OCI-M2 (cell line): ENCODE measurements at regions not wholly inside any gene's neighbourhood (a gene's known extent, or its start where the extent isn't known, plus 50 kb on each side); places are given as distances from the start of the nearest gene placed in this dataset.

Experiments
- DNase-seq: peaks from one replicate; lab custom pipeline; 2025; ENCODE audit not compliant: unreplicated experiment; lab: John Stamatoyannopoulos, UW

- DNase-seq: peak; percentile 43
Observed at GRCh38 chr12:74794522-74794921, 256.9 kb downstream of the ATXN7L3B start.

- DNase-seq: no peak
Observed at GRCh38 chr12:74801625-74802024, 264.0 kb downstream of the ATXN7L3B start.

GRCh38 chr12:74816398-74817175, 279.0 kb downstream of the ATXN7L3B start:
- DNase-seq: no peak

GRCh38 chr12:74817499-74817898, 279.9 kb downstream of the ATXN7L3B start:
- DNase-seq: no peak

DNA sequence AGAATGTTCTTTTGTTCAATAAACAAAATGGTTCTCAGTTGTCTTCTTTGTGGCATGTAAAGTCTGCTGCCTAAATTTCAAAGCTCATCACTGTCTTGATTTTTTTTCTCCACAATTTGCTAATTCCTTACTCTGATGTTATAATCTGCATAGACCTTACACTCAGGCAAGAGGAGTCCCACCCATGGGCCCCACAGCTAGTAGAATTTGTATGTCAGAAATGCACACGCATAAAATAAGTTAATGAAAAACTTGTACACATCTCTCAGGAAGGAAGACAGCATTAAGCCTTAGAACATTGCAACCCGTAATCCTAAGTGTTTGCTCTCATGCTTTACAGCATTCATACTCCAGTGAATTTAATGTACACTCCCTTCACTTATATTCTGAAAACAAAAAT, 280.8 kb downstream of the ATXN7L3B start:
- DNase-seq: no peak

- no peak for DNase-seq
Observed at GRCh38 chr12:74820324-74820723, 282.7 kb downstream of the ATXN7L3B start.

- no peak for DNase-seq
Observed at GRCh38 chr12:74836567-74836966, 298.9 kb downstream of the ATXN7L3B start.

- DNase-seq: no peak
Observed at GRCh38 chr12:74846116-74846515, 308.5 kb downstream of the ATXN7L3B start.

GRCh38 chr12:74847169-74847568, 309.5 kb downstream of the ATXN7L3B start:
- no peak for DNase-seq

GRCh38 chr12:74848006-74848405, 310.4 kb downstream of the ATXN7L3B start:
- no peak for DNase-seq

- DNase-seq: no peak
Observed at GRCh38 chr12:74849801-74850200, 312.2 kb downstream of the ATXN7L3B start.

GRCh38 chr12:74871817-74872216, 334.2 kb downstream of the ATXN7L3B start:
- no peak for DNase-seq

DNA sequence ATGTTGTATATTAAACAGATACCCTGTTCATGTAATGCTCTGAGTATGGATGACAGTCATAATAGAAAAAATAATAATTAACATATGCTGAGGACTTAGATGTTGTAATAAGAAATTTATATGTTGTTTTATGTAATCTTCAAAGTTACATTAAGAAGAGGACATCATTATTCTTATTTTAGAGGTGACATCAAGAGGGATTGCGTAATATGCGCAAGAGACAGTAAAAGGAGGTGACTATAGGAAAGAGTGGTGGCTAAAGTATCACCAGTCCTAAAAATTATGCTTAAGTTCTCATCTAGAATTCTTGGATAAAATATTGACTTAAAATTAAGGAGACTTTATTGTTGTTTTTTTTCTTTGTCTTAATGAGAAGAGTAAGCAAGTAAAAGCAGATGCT, 323.9 kb downstream of the KCNC2 start:
- DNase-seq: no peak

GRCh38 chr12:74889073-74889472, 320.6 kb downstream of the KCNC2 start:
- DNase-seq: no peak

DNA sequence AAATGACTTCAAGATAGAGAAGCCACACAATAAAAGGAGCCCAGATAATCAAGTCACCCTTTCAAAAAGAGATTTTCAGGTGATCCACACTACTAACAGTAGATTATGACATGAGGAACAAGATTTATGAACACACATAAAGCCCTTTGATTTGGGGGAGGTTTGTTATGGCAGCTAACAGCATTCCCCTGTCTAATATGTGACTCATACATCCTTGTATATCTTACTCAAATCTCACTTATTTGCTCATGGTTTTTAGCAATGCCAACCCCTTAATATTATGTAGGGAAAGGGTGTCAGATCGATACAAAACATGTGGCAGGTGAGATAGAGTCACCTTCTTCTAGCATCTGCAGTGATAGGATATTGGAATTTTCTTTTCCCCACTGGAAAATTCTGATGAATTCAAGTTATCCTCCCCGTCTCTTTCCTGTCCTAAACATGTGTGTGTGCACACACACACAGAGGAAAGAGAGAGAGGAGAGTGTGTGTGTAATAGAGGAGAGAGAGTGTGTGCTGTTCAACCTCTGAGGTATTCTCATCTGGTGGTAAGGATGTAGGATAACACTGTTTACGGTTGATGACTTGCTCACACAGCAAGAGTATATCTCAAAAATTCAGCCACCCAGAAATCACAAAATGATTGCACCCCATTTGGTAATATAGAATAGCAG, 319.9 kb downstream of the KCNC2 start:
- no peak for DNase-seq

DNA sequence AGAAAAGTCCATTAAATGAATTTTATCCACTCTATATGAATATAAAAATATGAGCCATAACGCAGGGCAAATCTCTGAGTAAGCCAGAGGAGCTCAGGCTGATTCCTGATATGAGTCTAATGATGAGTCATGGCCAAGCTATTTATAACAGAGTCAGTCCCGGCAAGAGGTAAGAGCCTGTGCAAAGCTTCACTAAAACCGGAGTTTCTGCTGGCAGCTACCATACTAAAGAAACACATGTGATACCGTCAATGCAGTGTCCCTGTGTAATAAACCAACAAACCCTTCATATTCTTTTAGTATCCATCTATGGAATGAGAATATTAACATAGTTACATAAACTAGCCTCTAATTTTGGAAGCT, 319.4 kb downstream of the KCNC2 start:
- DNase-seq: no peak

DNA sequence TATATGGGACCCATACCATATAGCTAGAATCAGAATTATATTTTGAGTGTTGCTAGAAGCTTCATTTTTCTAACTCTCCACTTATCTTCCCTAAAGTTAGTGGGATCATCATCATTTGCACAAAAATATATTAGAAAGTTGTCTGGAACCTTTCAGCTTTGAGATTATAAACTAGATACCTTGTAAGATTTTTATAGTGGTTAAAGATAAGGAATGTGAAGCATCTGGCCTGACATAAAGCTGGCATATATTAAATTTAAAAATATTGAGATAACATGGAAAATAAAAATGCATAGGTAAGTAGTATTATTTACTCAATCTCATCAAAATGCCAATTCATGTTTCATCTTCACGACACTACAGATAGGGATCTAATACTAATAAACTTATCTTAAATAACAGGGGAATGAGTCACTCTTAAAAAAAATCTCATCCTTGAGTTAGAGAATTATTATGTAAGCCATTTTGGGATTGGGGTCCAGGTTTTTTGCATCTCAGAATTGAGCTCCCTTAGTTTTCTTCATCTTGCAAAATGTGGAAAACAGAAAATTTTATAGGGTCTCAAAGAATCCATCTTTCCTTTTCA, 318.5 kb downstream of the KCNC2 start:
- DNase-seq: no peak

GRCh38 chr12:74892057-74892633, 317.5 kb downstream of the KCNC2 start:
- no peak for DNase-seq

GRCh38 chr12:74896186-74896585, 313.5 kb downstream of the KCNC2 start:
- no peak for DNase-seq

GRCh38 chr12:74897425-74898211, 312.0 kb downstream of the KCNC2 start:
- DNase-seq: no peak
